Body of pancreas (tissue), 4 donors: ENCODE measurements at regions not wholly inside any gene's neighbourhood (a gene's known extent, or its start where the extent isn't known, plus 50 kb on each side); places are given as distances from the start of the nearest gene placed in this dataset.

Experiments used
- CTCF ChIP-seq, 7 experiments: fragments of 450-650 bp in 4 of 7; fragments of 200-600 bp in 3 of 7; sonication (generic) in 3 of 7; IDR thresholded peaks; one replicate each; pipeline ENCODE4 v1.5.1; 2016 to 2019; ENCODE audit warnings: antibody characterized with exemption in 7 of 7
- POLR2A ChIP-seq, 3 donors: fragments of 450-650 bp; IDR thresholded peaks; one replicate each; pipeline ENCODE4 v1.6.1; 2016; ENCODE audit warnings: antibody characterized with exemption in 3 of 3, mild to moderate bottlenecking in 2 of 3

- TF ChIP-seq CTCF (IDR thresholded peaks at IDR 0.05) = no peak
- no peak for TF ChIP-seq POLR2A (IDR thresholded peaks at IDR 0.05)
Measured at GRCh38 chr2:139469985-139470384, 689.8 kb upstream of the NXPH2 start.
